GM12891 (cell line): ENCODE measurements at regions not wholly inside any gene's neighbourhood (a gene's known extent, or its start where the extent isn't known, plus 50 kb on each side); places are given as distances from the start of the nearest gene placed in this dataset.
"Not testable (repeated sequence)": the region's sequence is repeated elsewhere in the genome, so short reads cannot be mapped to it uniquely, and the experiment has no call there.

Experiments
- DNase-seq: peaks from one replicate; pipeline ENCODE4 v3.0.0; 2011; ENCODE audit warnings: low spot score; ENCODE audit not compliant: insufficient read length
- FAIRE-seq: peaks from 2 replicates; lab custom pipeline; 2011; peaks lifted over from hg19 to GRCh38; lab: Jason Lieb, UNC
- PAX5 ChIP-seq: IDR thresholded peaks from 2 replicates; pipeline ENCODE4 v1.6.1; 2011; ENCODE audit warnings: low read length, moderate library complexity, mild to moderate bottlenecking; ENCODE audit not compliant: insufficient read depth, severe bottlenecking
- POLR2A ChIP-seq: IDR thresholded peaks from 2 replicates; pipeline ENCODE4 v1.6.1; 2011; ENCODE audit warnings: low read depth, low read length, control low read depth
- POLR2AphosphoS5 ChIP-seq: IDR thresholded peaks from 2 replicates; pipeline ENCODE4 v1.6.1; 2011; ENCODE audit warnings: low read depth, low read length, control low read depth
- POU2F2 ChIP-seq: IDR thresholded peaks from 2 replicates; pipeline ENCODE4 v1.6.1; 2011; ENCODE audit warnings: low read depth, mild to moderate bottlenecking, control low read depth, low read length, moderate library complexity
- SPI1 ChIP-seq: IDR thresholded peaks from 2 replicates; pipeline ENCODE4 v1.6.1; 2011; ENCODE audit warnings: low read depth, low read length, control low read depth
- TAF1 ChIP-seq: IDR thresholded peaks from 2 replicates; pipeline ENCODE4 v1.6.1; 2011; ENCODE audit warnings: low read depth, low read length, control low read depth

- no peak for DNase-seq
- FAIRE-seq = no peak
- TF ChIP-seq TAF1 = no peak
- no peak for TF ChIP-seq POU2F2
- TF ChIP-seq SPI1 = no peak
- TF ChIP-seq POLR2A = no peak
- TF ChIP-seq POLR2AphosphoS5 = no peak
- TF ChIP-seq PAX5 = no peak
Observed at GRCh38 chr9:81823672-81824554, 104.3 kb upstream of the SPATA31D4 start.

- DNase-seq (no peak), FAIRE-seq (no peak)
- no peak for TF ChIP-seq POU2F2
- no peak for TF ChIP-seq POLR2A
- no peak for TF ChIP-seq SPI1
- no peak for TF ChIP-seq PAX5
- no peak for TF ChIP-seq TAF1
- TF ChIP-seq POLR2AphosphoS5 = no peak
Observed at GRCh38 chr9:81824802-81825730, 103.2 kb upstream of the SPATA31D4 start.

- no peak for DNase-seq
- TF ChIP-seq PAX5 = no peak
- TF ChIP-seq TAF1 = no peak
- TF ChIP-seq POLR2AphosphoS5 = no peak
- TF ChIP-seq POU2F2 = no peak
- no peak for FAIRE-seq
Observed at GRCh38 chr9:81825846-81826516, 102.2 kb upstream of the SPATA31D4 start.

- TF ChIP-seq POLR2AphosphoS5 (no peak), PAX5 (no peak), POLR2A (no peak), POU2F2 (no peak), SPI1 (no peak), TAF1 (no peak)
- no peak for DNase-seq
- FAIRE-seq = no peak
Observed at GRCh38 chr9:81826517-81826906, 101.7 kb upstream of the SPATA31D4 start.

GRCh38 chr9:81827616-81828296 is 100.5 kb upstream of the SPATA31D4 start:
- DNase-seq (no peak), FAIRE-seq (no peak)
- no peak for TF ChIP-seq POLR2AphosphoS5
- peak; percentile 82 for TF ChIP-seq SPI1

GRCh38 chr9:81829195-81829882 is 98.9 kb upstream of the SPATA31D4 start:
- TF ChIP-seq POU2F2 = no peak
- TF ChIP-seq POLR2AphosphoS5 = no peak
- TF ChIP-seq PAX5 = no peak
- FAIRE-seq (no peak), DNase-seq (no peak)

GRCh38 chr9:81830431-81830830 is 97.8 kb upstream of the SPATA31D4 start:
- not testable (repeated sequence) for DNase-seq, FAIRE-seq

- FAIRE-seq (no peak), DNase-seq (no peak)
- no peak for TF ChIP-seq POLR2AphosphoS5
- TF ChIP-seq POU2F2 = no peak
- no peak for TF ChIP-seq SPI1
- TF ChIP-seq POLR2A = no peak
- no peak for TF ChIP-seq PAX5
- no peak for TF ChIP-seq TAF1
Observed at GRCh38 chr9:81832571-81833285, 95.5 kb upstream of the SPATA31D4 start.
